Testis (tissue), 2 donors: ENCODE measurements at regions not wholly inside any gene's neighbourhood (a gene's known extent, or its start where the extent isn't known, plus 50 kb on each side); places are given as distances from the start of the nearest gene placed in this dataset.

ENCODE experiments used
- POLR2A ChIP-seq: fragments of 450-650 bp; IDR thresholded peaks from one replicate; pipeline ENCODE4 v1.6.1; 2017; ENCODE audit warnings: antibody characterized with exemption, mild to moderate bottlenecking, moderate library complexity
- TF ChIP-seq, protein P1 (sequence below), 3 experiments: fragments of 450-650 bp in 2 of 3; fragments of 200-600 bp in 1 of 3; sonication (generic) in 1 of 3; IDR thresholded peaks; one replicate each; pipeline ENCODE4 v1.5.1; 2016 to 2019; ENCODE audit warnings: antibody characterized with exemption in 3 of 3, mild to moderate bottlenecking in 2 of 3, moderate library complexity in 1 of 3

DNA sequence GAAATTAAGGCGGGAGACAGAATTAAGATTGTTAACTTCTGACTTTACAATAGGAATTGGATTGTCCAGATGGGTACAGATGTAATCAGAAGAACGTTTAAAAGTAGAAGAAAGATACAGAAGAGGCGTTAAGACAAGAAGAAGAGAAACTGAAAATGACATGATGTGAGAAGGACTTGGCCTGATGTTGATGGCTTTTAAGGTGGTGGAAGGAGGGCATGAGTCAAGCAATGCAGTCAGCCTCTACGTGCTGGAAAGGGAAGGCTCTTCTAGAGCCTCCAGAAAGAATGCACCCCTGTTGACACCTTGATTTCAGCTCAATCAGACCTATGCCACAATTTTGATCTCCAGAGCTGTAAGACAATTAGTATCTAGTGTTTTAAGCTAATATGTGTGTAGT is 466.9 kb upstream of the LRRC4C start:
- TF ChIP-seq, protein P1, sequence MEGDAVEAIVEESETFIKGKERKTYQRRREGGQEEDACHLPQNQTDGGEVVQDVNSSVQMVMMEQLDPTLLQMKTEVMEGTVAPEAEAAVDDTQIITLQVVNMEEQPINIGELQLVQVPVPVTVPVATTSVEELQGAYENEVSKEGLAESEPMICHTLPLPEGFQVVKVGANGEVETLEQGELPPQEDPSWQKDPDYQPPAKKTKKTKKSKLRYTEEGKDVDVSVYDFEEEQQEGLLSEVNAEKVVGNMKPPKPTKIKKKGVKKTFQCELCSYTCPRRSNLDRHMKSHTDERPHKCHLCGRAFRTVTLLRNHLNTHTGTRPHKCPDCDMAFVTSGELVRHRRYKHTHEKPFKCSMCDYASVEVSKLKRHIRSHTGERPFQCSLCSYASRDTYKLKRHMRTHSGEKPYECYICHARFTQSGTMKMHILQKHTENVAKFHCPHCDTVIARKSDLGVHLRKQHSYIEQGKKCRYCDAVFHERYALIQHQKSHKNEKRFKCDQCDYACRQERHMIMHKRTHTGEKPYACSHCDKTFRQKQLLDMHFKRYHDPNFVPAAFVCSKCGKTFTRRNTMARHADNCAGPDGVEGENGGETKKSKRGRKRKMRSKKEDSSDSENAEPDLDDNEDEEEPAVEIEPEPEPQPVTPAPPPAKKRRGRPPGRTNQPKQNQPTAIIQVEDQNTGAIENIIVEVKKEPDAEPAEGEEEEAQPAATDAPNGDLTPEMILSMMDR (IDR thresholded peaks at IDR 0.05): no peak
- TF ChIP-seq POLR2A: no peak
